Neural cell (in vitro differentiated cells): ENCODE measurements at regions not wholly inside any gene's neighbourhood (a gene's known extent, or its start where the extent isn't known, plus 50 kb on each side); places are given as distances from the start of the nearest gene placed in this dataset.

Experiments
- CTCF ChIP-seq: fragments of 450-650 bp; IDR thresholded peaks from 2 replicates; pipeline ENCODE4 v1.5.1; 2014; ENCODE audit warnings: antibody characterized with exemption, mild to moderate bottlenecking, moderate library complexity; ENCODE audit not compliant: poor library complexity, severe bottlenecking
- EZH2 ChIP-seq: fragments of 200-600, 300-800 bp; shearing (Covaris generic), sonication (generic); IDR thresholded peaks from 2 replicates; pipeline ENCODE4 v1.6.1; 2014; ENCODE audit warnings: antibody characterized with exemption, low read length, borderline replicate concordance, mild to moderate bottlenecking; ENCODE audit not compliant: insufficient read depth, poor library complexity, severe bottlenecking
- MXI1 ChIP-seq: fragments of 450-650 bp; conservative IDR thresholded peaks from 2 replicates; pipeline ENCODE4 v1.6.1; 2014; ENCODE audit warnings: antibody characterized with exemption, mild to moderate bottlenecking; ENCODE audit not compliant: poor library complexity, severe bottlenecking
- POLR2AphosphoS5 ChIP-seq: IDR thresholded peaks from 2 replicates; pipeline ENCODE4 v1.6.1; 2012
- RAD21 ChIP-seq: fragments of 450-650 bp; conservative IDR thresholded peaks from 2 replicates; pipeline ENCODE4 v1.6.1; 2014; ENCODE audit warnings: antibody characterized with exemption, mild to moderate bottlenecking, moderate library complexity
- REST ChIP-seq: IDR thresholded peaks from 2 replicates; pipeline ENCODE4 v1.6.1; 2012; ENCODE audit warnings: borderline replicate concordance
- SMC3 ChIP-seq: fragments of 450-650 bp; conservative IDR thresholded peaks from 2 replicates; pipeline ENCODE4 v1.6.1; 2014; ENCODE audit warnings: antibody characterized with exemption, mild to moderate bottlenecking, moderate library complexity; ENCODE audit not compliant: poor library complexity

- TF ChIP-seq CTCF (no peak), EZH2 (no peak), POLR2AphosphoS5 (no peak), RAD21 (no peak), REST (no peak), MXI1 (no peak), SMC3 (no peak)
These were observed 201.1 kb upstream of the SOX1 start for GRCh38 chr13:111865826-111866225.
